ENCODE measurements at regions not wholly inside any gene's neighbourhood (a gene's known extent, or its start where the extent isn't known, plus 50 kb on each side); places are given as distances from the start of the nearest gene placed in this dataset.

GRCh38 chr12:113611652-113612051 lies 140.0 kb upstream of the LHX5 start:
- Histone ChIP-seq H3K36me3 (ENCODE audit: control insufficient read depth, insufficient read depth, low read length) (no peaks in the 10 kb centered on the region), H3K27ac (ENCODE audit: low read length) (no peak overlapping the region), H3K27me3 (ENCODE audit: control insufficient read depth, insufficient read depth, low read length) (peaks cover 42% of the 10 kb centered on the region), H3K4me3 (ENCODE audit: low read length) (no peak overlapping the region), H3K9me3 (replicated peaks; ENCODE audit: control insufficient read depth, low read depth, low read length) (no peaks in the 10 kb centered on the region), H3K4me1 (ENCODE audit: control insufficient read depth, insufficient read depth, low read length) (no peaks in the 10 kb centered on the region)
- DNase-seq = no peak
- no CpG with 5 or more reads among the region's 8 CpGs for WGBS (ENCODE audit: insufficient coverage)

GRCh38 chr12:113610698-113611097 lies 139.0 kb upstream of the LHX5 start:
- 2% methylated on average over 5 of the region's 13 CpGs for WGBS (ENCODE audit: insufficient coverage)
- DNase-seq = no peak
- peaks cover 42% of the 10 kb centered on the region for H3K27me3 ChIP-seq (ENCODE audit: control insufficient read depth, insufficient read depth, low read length)
- H3K27ac ChIP-seq (ENCODE audit: low read length) = no peak overlapping the region
- no peak overlapping the region for H3K4me3 ChIP-seq (ENCODE audit: low read length)
- no peaks in the 10 kb centered on the region for H3K4me1 ChIP-seq (ENCODE audit: control insufficient read depth, insufficient read depth, low read length)
- H3K36me3 ChIP-seq (ENCODE audit: control insufficient read depth, insufficient read depth, low read length) = no peaks in the 10 kb centered on the region
- H3K9me3 ChIP-seq (replicated peaks; ENCODE audit: control insufficient read depth, low read depth, low read length) = no peaks in the 10 kb centered on the region

GRCh38 chr12:113609692-113610469 lies 138.2 kb upstream of the LHX5 start:
- H3K4me3 ChIP-seq (ENCODE audit: low read length) = no peak overlapping the region
- DNase-seq = no peak
- 11% methylated on average over 3 of the region's 16 CpGs for WGBS (ENCODE audit: insufficient coverage)
- peaks cover 42% of the 10 kb centered on the region for H3K27me3 ChIP-seq (ENCODE audit: control insufficient read depth, insufficient read depth, low read length)
- H3K36me3 ChIP-seq (ENCODE audit: control insufficient read depth, insufficient read depth, low read length) = no peaks in the 10 kb centered on the region
- H3K9me3 ChIP-seq (replicated peaks; ENCODE audit: control insufficient read depth, low read depth, low read length) = no peaks in the 10 kb centered on the region
- H3K27ac ChIP-seq (ENCODE audit: low read length) = no peak overlapping the region
- no peaks in the 10 kb centered on the region for H3K4me1 ChIP-seq (ENCODE audit: control insufficient read depth, insufficient read depth, low read length)

GRCh38 chr12:113604666-113605065 lies 133.0 kb upstream of the LHX5 start:
- Histone ChIP-seq H3K36me3 (ENCODE audit: control insufficient read depth, insufficient read depth, low read length) (no peaks in the 10 kb centered on the region), H3K27ac (ENCODE audit: low read length) (no peak overlapping the region), H3K27me3 (ENCODE audit: control insufficient read depth, insufficient read depth, low read length) (peaks cover 7% of the 10 kb centered on the region), H3K9me3 (replicated peaks; ENCODE audit: control insufficient read depth, low read depth, low read length) (no peaks in the 10 kb centered on the region), H3K4me3 (ENCODE audit: low read length) (no peak overlapping the region), H3K4me1 (ENCODE audit: control insufficient read depth, insufficient read depth, low read length) (no peaks in the 10 kb centered on the region)
- DNase-seq = no peak

GRCh38 chr12:113601656-113602263 lies 130.1 kb upstream of the LHX5 start:
- WGBS (ENCODE audit: insufficient coverage) = no CpG with 5 or more reads among the region's 3 CpGs
- Histone ChIP-seq H3K27me3 (ENCODE audit: control insufficient read depth, insufficient read depth, low read length) (no peaks in the 10 kb centered on the region), H3K27ac (ENCODE audit: low read length) (no peak overlapping the region), H3K4me1 (ENCODE audit: control insufficient read depth, insufficient read depth, low read length) (no peaks in the 10 kb centered on the region), H3K9me3 (replicated peaks; ENCODE audit: control insufficient read depth, low read depth, low read length) (no peaks in the 10 kb centered on the region), H3K4me3 (ENCODE audit: low read length) (no peak overlapping the region), H3K36me3 (ENCODE audit: control insufficient read depth, insufficient read depth, low read length) (no peaks in the 10 kb centered on the region)
- peak; percentile 7 for DNase-seq

GRCh38 chr12:113598815-113599406 lies 127.2 kb upstream of the LHX5 start:
- no peak for DNase-seq
- H3K27ac ChIP-seq (ENCODE audit: low read length) = no peak overlapping the region
- H3K27me3 ChIP-seq (ENCODE audit: control insufficient read depth, insufficient read depth, low read length) = no peaks in the 10 kb centered on the region
- 62% methylated on average over 10 of the region's 11 CpGs for WGBS (ENCODE audit: insufficient coverage)
- no peaks in the 10 kb centered on the region for H3K36me3 ChIP-seq (ENCODE audit: control insufficient read depth, insufficient read depth, low read length)
- no peaks in the 10 kb centered on the region for H3K9me3 ChIP-seq (replicated peaks; ENCODE audit: control insufficient read depth, low read depth, low read length)
- no peak overlapping the region for H3K4me3 ChIP-seq (ENCODE audit: low read length)
- no peaks in the 10 kb centered on the region for H3K4me1 ChIP-seq (ENCODE audit: control insufficient read depth, insufficient read depth, low read length)

- Histone ChIP-seq H3K9me3 (replicated peaks; ENCODE audit: control insufficient read depth, low read depth, low read length) (no peaks in the 10 kb centered on the region), H3K27ac (ENCODE audit: low read length) (no peak overlapping the region), H3K27me3 (ENCODE audit: control insufficient read depth, insufficient read depth, low read length) (peaks cover 28% of the 10 kb centered on the region), H3K4me3 (ENCODE audit: low read length) (no peak overlapping the region), H3K36me3 (ENCODE audit: control insufficient read depth, insufficient read depth, low read length) (no peaks in the 10 kb centered on the region), H3K4me1 (ENCODE audit: control insufficient read depth, insufficient read depth, low read length) (no peaks in the 10 kb centered on the region)
- no CpG with 5 or more reads among the region's 2 CpGs for WGBS (ENCODE audit: insufficient coverage)
- no peak for DNase-seq
Observed at GRCh38 chr12:113594967-113595366, 123.3 kb upstream of the LHX5 start.

GRCh38 chr12:113591480-113591974 lies 119.9 kb upstream of the LHX5 start:
- no peak overlapping the region for H3K27ac ChIP-seq (ENCODE audit: low read length)
- no peaks in the 10 kb centered on the region for H3K36me3 ChIP-seq (ENCODE audit: control insufficient read depth, insufficient read depth, low read length)
- DNase-seq = peak; percentile 0
- H3K27me3 ChIP-seq (ENCODE audit: control insufficient read depth, insufficient read depth, low read length) = peaks cover 30% of the 10 kb centered on the region
- H3K4me1 ChIP-seq (ENCODE audit: control insufficient read depth, insufficient read depth, low read length) = no peaks in the 10 kb centered on the region
- H3K4me3 ChIP-seq (ENCODE audit: low read length) = no peak overlapping the region
- H3K9me3 ChIP-seq (replicated peaks; ENCODE audit: control insufficient read depth, low read depth, low read length) = no peaks in the 10 kb centered on the region
- under 1% methylated on average over 44 of the region's 46 CpGs for WGBS (ENCODE audit: insufficient coverage)

- Histone ChIP-seq H3K27me3 (ENCODE audit: control insufficient read depth, insufficient read depth, low read length) (peaks cover 30% of the 10 kb centered on the region), H3K9me3 (replicated peaks; ENCODE audit: control insufficient read depth, low read depth, low read length) (no peaks in the 10 kb centered on the region), H3K27ac (ENCODE audit: low read length) (no peak overlapping the region), H3K4me1 (ENCODE audit: control insufficient read depth, insufficient read depth, low read length) (no peaks in the 10 kb centered on the region), H3K36me3 (ENCODE audit: control insufficient read depth, insufficient read depth, low read length) (no peaks in the 10 kb centered on the region), H3K4me3 (ENCODE audit: low read length) (no peak overlapping the region)
- no peak for DNase-seq
- 77% methylated on average over 1 of the region's 1 CpG for WGBS (ENCODE audit: insufficient coverage)
Observed at GRCh38 chr12:113589437-113589836, 117.8 kb upstream of the LHX5 start.

- no peaks in the 10 kb centered on the region for H3K36me3 ChIP-seq (ENCODE audit: control insufficient read depth, insufficient read depth, low read length)
- peaks cover 24% of the 10 kb centered on the region for H3K27me3 ChIP-seq (ENCODE audit: control insufficient read depth, insufficient read depth, low read length)
- 0% methylated on average over 2 of the region's 5 CpGs for WGBS (ENCODE audit: insufficient coverage)
- no peak for DNase-seq
- H3K4me1 ChIP-seq (ENCODE audit: control insufficient read depth, insufficient read depth, low read length) = no peaks in the 10 kb centered on the region
- no peaks in the 10 kb centered on the region for H3K9me3 ChIP-seq (replicated peaks; ENCODE audit: control insufficient read depth, low read depth, low read length)
- H3K4me3 ChIP-seq (ENCODE audit: low read length) = no peak overlapping the region
- no peak overlapping the region for H3K27ac ChIP-seq (ENCODE audit: low read length)
Observed at GRCh38 chr12:113587720-113588119, 116.0 kb upstream of the LHX5 start.
